NT2/D1 (cell line): ENCODE measurements at regions not wholly inside any gene's neighbourhood (a gene's known extent, or its start where the extent isn't known, plus 50 kb on each side); places are given as distances from the start of the nearest gene placed in this dataset.

ENCODE experiments used
- SUZ12 ChIP-seq: IDR thresholded peaks from 2 replicates; pipeline ENCODE4 v1.6.1; 2011; ENCODE audit not compliant: insufficient read length, insufficient read depth; ENCODE audit errors: extremely low read depth
- YY1 ChIP-seq: IDR thresholded peaks from 2 replicates; pipeline ENCODE4 v1.6.1; 2011; ENCODE audit not compliant: insufficient read length, insufficient read depth
- ZNF274 ChIP-seq: IDR thresholded peaks from 2 replicates; pipeline ENCODE4 v1.6.1; 2011; ENCODE audit warnings: mild to moderate bottlenecking, low read depth, low read length

DNA sequence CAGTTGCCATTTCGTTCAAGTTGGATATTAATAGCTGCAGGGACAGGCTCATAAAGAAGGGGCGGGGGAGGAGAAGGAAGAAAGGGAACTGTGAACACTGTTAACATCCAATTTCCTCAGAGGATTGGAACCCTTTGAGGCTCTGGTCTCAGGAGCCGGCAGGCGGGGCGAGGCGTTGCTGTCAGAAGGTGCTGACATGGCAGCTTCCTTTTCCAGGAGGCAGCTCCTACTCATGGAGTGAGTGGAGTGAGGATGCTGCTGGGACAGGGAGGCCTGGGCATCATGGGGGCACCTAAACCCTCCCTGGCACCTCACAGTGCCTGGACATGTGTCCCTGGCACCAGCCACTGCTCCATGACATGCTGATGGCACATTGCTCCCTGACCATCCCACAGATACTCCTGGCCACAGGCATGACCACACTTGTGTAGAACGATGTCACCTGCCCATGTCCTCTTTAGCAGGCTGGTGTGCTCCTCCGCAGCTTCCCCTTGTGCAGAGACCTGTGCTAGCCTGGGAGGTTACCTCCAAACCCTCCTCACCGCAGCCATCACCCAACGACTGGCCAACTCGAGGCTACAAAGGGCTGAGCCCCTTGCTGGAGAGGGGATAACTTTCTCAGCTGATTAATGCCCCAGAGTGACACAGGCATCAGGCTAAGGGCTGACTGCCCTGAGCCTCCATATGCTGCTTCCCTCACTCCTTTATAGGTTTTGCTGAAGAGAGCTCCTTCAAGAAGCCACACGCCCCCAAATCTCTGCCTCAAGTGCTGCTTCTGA, 79.6 kb upstream of the NECTIN1 start:
- TF ChIP-seq YY1, result no peak
- no peak for TF ChIP-seq ZNF274
- TF ChIP-seq SUZ12, result no peak
